DMS53 (cell line): ENCODE measurements at regions not wholly inside any gene's neighbourhood (a gene's known extent, or its start where the extent isn't known, plus 50 kb on each side); places are given as distances from the start of the nearest gene placed in this dataset.
"Not testable (repeated sequence)": the region's sequence is repeated elsewhere in the genome, so short reads cannot be mapped to it uniquely, and the experiment has no call there.

Experiments used
- DNase-seq: peaks from one replicate; lab custom pipeline; 2025; lab: John Stamatoyannopoulos, UW

GRCh38 chr7:125390981-125391380 is 461.4 kb upstream of the POT1 start:
- no peak for DNase-seq

DNA sequence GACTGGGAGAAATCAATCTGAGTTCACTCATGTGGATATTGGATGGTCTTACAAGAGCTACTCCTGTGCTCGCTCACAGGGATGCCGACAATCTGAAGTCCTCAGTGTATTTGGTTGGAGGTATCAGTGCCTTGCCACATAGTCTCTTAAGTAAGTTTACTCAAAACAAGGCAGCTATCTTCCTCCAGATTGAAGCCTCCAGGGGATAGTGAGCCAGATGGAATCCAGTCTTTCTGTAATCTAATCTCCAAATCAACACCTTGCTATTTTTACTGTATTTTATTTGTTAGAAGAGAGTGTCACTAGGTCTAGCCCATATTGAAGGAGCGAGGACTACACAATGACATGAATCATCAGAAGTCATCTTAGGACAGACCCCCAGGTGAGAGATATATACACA is 456.6 kb upstream of the POT1 start:
- no peak for DNase-seq

DNA sequence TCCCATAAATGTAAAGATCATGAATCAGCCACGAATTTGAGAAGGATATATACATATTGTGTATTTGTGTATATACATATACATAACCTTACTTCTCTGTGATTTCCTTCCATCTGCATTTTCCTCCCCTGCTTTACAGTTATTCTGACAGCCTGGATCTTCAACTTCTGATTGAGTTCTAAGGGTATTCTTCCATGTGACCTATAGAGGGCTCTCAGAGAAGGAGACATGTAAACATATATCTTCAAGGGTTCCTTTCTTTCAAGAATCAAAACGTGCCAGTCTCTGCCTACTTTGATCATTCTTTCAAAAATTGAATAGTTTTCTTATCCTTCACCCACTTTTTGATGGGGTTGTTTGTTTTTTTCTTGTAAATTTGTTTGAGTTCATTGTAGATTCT is 453.7 kb upstream of the POT1 start:
- DNase-seq = peak; percentile 42

DNA sequence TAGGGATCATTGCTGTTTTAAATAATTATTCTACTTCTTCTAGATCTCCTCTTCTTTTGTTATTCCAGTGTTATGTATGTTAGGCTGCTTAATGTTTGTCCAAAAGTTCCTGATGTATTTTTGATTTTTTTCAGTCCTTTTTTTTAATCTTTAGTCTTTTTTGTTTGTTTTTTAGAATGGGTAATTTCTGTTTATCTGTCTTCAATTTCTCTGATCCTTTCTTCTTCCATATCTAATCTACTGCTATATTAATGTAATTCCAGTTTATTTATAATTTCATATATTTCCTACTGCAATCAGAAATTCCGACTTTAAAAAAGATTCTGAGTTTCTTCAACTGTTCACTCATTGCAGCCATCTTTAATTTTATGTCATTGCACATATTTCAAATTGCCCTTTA is 452.8 kb upstream of the POT1 start:
- no peak for DNase-seq

GRCh38 chr7:125375942-125376341 is 446.3 kb upstream of the POT1 start:
- DNase-seq = no peak

DNA sequence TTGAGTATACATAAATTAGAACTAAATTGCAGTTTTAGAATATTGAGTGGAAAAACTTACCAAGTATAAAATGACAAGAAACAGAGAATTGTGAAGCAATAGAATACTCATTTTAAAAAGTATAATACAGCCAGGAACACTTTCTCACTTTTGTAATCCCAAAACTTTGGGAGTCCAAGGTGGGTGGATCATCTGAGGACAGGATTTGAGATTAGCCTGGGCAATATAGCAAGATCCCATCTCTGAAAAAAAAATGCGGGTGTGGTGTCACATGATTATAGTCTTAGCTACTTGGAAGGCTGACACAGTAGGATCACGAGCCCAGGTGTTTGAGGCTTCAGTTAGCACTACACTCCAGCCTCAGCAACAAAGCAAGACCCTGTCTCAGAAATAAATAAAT is 440.9 kb upstream of the POT1 start:
- no peak for DNase-seq

- DNase-seq = no peak
Measured at GRCh38 chr7:125363873-125364272, 434.2 kb upstream of the POT1 start.

- DNase-seq = no peak
Measured at GRCh38 chr7:125358551-125359167, 429.0 kb upstream of the POT1 start.

GRCh38 chr7:125357676-125358455 is 428.2 kb upstream of the POT1 start:
- DNase-seq = peak; percentile 59

DNA sequence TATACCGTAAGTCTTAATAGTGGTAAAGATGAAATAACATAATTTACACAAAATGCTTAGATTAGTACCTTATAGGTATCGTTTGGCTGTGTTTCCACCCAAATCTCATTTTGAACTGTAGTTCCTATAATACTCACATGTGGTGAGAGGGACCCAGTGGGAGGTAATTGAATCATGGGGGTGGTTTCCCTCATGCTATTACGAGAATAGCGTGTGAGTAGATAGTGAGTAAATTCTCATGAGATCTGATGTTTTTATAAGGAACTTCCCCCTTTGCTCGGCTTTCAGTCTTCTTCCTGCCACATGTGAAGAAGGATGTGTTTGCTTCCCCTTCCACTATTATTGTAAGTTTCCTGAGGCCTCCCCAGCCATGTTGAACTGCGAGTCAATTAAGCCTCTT is 426.3 kb upstream of the POT1 start:
- DNase-seq = no peak

- DNase-seq = no peak
Measured at GRCh38 chr7:125347269-125347668, 417.6 kb upstream of the POT1 start.

DNA sequence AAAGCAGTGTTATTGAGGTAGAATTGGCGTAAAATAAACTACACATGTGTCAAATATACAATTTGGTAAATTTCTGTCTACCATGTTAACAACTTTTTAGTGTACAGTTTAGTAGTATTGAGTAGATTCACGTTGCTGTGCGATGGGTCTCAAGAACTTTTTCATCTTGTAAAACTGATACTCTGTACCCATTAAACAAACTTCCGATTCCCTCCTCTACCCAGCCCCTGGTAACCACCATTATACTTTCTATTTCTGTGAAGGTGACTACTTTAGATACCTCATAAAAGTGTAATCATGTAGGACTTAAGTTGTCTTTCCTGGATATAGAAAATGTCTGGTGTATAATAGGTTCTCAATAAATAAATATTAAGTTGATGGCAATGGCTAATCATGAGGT is 408.5 kb upstream of the POT1 start:
- no peak for DNase-seq

GRCh38 chr7:125336326-125336725 is 406.7 kb upstream of the POT1 start:
- DNase-seq = no peak

DNA sequence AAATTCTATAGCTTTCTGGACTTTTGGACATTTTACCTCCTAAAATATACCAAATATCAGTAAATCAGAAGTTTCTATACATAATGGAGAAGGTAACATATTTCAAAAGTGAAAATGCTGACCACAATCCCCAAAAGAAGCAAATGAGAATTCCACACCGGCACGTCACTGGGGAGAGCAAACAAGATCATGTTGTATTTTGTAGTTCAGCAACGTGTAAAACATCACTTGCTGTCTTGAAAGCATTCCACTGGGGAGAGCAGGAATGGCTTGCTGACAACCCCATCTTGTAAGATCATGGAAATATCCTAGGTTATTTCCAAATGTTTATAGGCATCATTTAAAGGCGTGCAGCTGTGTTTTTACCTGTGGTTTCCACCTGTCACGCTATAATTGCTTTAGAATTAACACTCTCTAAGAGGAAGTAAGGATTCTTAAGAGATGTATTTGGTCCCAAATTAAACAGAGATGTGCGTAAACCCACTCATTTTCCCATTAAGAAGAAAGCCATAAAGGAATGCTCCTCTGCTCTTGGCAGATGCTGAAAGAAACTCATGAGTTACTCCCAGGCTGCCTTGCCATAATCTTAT is 397.1 kb upstream of the POT1 start:
- no peak for DNase-seq

GRCh38 chr7:125316466-125316865 is 386.8 kb upstream of the POT1 start:
- peak; percentile 87 for DNase-seq

GRCh38 chr7:125299003-125299765 is 369.6 kb upstream of the POT1 start:
- no peak for DNase-seq

- no peak for DNase-seq
Measured at GRCh38 chr7:125279961-125280360, 350.3 kb upstream of the POT1 start.

- DNase-seq = no peak
Measured at GRCh38 chr7:125278318-125278717, 348.7 kb upstream of the POT1 start.

DNA sequence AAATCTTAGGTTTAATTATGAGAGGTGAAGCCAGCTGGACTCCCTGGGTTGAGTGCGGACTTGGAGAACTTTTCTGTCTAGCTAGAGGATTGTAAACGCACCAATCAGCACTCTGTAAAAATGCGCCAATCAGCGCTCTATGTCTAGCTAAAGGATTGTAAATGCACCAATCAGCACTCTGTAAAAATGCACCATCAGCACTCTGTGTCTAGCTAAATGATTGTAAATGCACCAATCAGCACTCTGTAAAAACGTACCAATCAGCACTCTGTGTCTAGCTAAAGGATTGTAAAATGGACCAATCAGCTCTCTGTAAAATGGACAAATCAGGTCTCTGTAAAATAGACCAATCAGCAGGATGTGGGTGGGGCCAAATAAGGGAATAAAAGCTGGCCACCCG is 345.1 kb upstream of the POT1 start:
- not testable (repeated sequence) for DNase-seq

DNA sequence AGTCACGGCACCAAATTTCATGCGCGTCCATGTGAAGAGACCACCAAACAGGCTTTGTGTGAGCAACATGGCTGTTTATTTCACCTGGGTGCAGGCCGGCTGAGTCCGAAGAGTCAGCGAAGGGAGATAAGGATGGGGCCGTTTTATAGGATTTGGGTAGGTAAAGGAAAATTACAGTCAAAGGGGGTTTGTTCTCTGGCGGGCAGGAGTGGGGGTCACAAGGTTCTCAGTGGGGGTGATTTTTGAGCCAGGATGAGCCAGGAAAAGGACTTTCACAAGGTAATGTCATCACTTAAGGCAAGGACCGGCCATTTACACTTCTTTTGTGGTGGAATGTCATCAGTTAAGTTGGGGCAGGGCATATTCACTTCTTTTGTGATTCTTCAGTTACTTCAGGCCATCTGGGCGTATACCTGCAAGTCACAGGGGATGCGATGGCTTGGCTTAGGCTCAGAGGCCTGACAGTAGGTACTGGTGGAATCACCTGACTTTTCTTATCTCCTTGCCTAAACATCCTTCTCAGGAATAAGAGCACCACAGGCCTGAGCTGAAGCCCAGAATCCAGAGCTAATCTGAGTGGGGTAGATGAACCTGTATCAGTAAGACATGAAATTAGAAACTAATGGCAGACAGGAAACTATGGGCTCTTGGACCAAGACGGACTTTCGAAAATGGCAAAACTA is 334.7 kb upstream of the POT1 start:
- not testable (repeated sequence) for DNase-seq

DNA sequence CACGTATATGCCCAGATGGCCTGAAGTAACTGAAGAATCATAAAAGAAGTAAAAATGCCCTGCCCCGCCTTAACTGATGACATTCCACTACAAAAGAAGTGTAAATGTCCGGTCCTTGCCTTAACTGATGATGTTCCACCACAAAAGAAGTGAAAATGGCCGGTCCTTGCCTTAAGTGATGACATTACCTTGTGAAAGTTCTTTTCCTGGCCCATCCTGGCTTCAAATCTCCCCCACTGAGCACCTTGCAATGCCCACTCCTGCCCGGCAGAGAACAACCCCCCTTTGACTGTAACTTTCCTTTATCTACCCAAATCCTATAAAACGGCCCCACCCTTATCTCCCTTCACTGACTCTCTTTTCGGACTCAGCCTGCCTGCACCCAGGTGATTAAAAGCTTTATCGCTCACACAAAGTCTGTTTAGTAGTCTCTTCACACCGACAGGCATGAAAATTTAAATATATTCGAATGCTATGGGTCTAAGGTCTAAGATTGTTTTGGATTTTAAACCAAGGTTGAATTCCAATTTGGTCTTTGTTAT is 329.3 kb upstream of the POT1 start:
- DNase-seq = not testable (repeated sequence)

DNA sequence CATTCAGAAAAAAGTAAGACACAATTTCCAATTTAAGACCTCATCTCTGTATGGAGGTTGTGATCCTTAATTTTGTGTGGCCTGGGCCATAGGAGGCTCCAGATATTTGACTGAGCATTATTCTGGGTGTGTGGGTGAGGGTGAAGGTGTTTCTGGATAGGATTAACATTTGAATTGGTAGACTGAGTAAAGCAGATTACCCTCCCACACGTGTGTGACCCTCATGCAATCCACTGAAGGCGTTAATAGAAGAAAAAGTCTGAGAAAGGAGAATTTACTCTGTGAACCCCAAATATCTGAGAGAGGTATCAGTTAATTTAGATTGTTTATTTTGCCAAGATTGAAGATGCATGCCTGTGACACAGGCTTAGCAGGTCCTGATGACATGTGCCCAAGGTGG is 328.0 kb upstream of the POT1 start:
- no peak for DNase-seq
